Endothelial cell of umbilical vein (primary cell): ENCODE measurements at regions not wholly inside any gene's neighbourhood (a gene's known extent, or its start where the extent isn't known, plus 50 kb on each side); places are given as distances from the start of the nearest gene placed in this dataset.

Experiments used
- BruUV-seq: library from RNA; stranded (reverse); fragments of 400-500 nt; replicated peaks from 2 replicates; lab custom pipeline; 2021; lab: Mats Ljungman, UMichigan
- CTCF ChIA-PET: fragments of 300-600, 350-600 bp; sonication (Branson Sonifier 250); formaldehyde crosslinking; loops from one replicate; lab custom pipeline; 2021; ENCODE audit warnings: antibody characterized with exemption, inconsistent platforms; lab: Charles Lee
- POLR2A ChIA-PET: fragments of 300-600, 350-600 bp; sonication (Branson Sonifier 250); formaldehyde crosslinking; loops from one replicate; lab custom pipeline; 2021; ENCODE audit warnings: antibody characterized with exemption, inconsistent platforms; lab: Charles Lee
- DNase-seq: peaks from one replicate; pipeline ENCODE4 v3.0.0-alpha.2; 2011; ENCODE audit warnings: low read depth, low spot score
- FAIRE-seq: peaks from 2 replicates; lab custom pipeline; 2011; peaks lifted over from hg19 to GRCh38; lab: Jason Lieb, UNC
- H2AFZ ChIP-seq: 2 replicates; pipeline ENCODE4 v1.6.0; 2012; ENCODE audit warnings: low read depth, low read length, control low read depth, inconsistent platforms
- H3K27ac ChIP-seq: 2 replicates; pipeline ENCODE4 v1.5.1; 2011; ENCODE audit warnings: low read depth, mild to moderate bottlenecking, control low read depth, low read length, moderate library complexity; ENCODE audit not compliant: insufficient read depth
- H3K27me3 ChIP-seq, 2 experiments: 2 replicates each; pipeline versions ENCODE4 v1.6.0 to v1.6.1; 2011; ENCODE audit warnings: low read length in 2 of 2, mixed read lengths in 1 of 2; ENCODE audit not compliant: control insufficient read depth in 2 of 2, insufficient read depth in 2 of 2
- H3K36me3 ChIP-seq, 2 experiments: 2 replicates in 1 of 2; 3 replicates in 1 of 2; pipeline ENCODE4 v1.5.1; 2011; ENCODE audit warnings: low read length in 2 of 2, mild to moderate bottlenecking in 1 of 2, moderate library complexity in 1 of 2; ENCODE audit not compliant: control insufficient read depth in 2 of 2, insufficient read depth in 2 of 2; ENCODE audit errors: extremely low read depth in 1 of 2
- H3K4me1 ChIP-seq: 3 replicates; pipeline ENCODE4 v1.5.1; 2011; ENCODE audit warnings: mild to moderate bottlenecking, low read length; ENCODE audit not compliant: control insufficient read depth, insufficient read depth; ENCODE audit errors: extremely low read depth
- H3K4me2 ChIP-seq: 2 replicates; pipeline ENCODE4 v1.6.1; 2011; ENCODE audit warnings: low read length, control low read depth, mixed read lengths; ENCODE audit not compliant: insufficient read depth
- H3K4me3 ChIP-seq, 3 experiments: fragments of 200-600 bp in 1 of 3; sonication (generic), shearing (Covaris generic) in 1 of 3; replicated peaks in 1 of 3; 2 replicates each; pipeline ENCODE4 v1.5.1; 2011 to 2016; ENCODE audit warnings: control low read depth in 3 of 3, low read length in 3 of 3, mild to moderate bottlenecking in 2 of 3, inconsistent platforms in 1 of 3, low read depth in 1 of 3, moderate library complexity in 1 of 3; ENCODE audit not compliant: insufficient read depth in 1 of 3
- H3K79me2 ChIP-seq: 2 replicates; pipeline ENCODE4 v1.6.0; 2012; ENCODE audit warnings: low read length, inconsistent platforms; ENCODE audit not compliant: control insufficient read depth, insufficient read depth
- H3K9ac ChIP-seq: replicated peaks from 2 replicates; pipeline ENCODE3; 2011; ENCODE audit warnings: low read length, control low read depth; ENCODE audit not compliant: insufficient read depth; ENCODE audit errors: extremely low read depth
- H3K9me1 ChIP-seq: replicated peaks from 3 replicates; pipeline ENCODE4 v1.6.0; 2011; ENCODE audit warnings: mild to moderate bottlenecking, low read length; ENCODE audit not compliant: control insufficient read depth, insufficient read depth; ENCODE audit errors: extremely low read depth
- H3K9me3 ChIP-seq: replicated peaks from 2 replicates; pipeline ENCODE4 v1.5.1; 2012; ENCODE audit warnings: low read length, inconsistent platforms; ENCODE audit not compliant: control insufficient read depth, insufficient read depth
- H4K20me1 ChIP-seq: replicated peaks from 2 replicates; pipeline ENCODE3; 2011; ENCODE audit warnings: mild to moderate bottlenecking, low read length; ENCODE audit not compliant: control insufficient read depth, insufficient read depth; ENCODE audit errors: extremely low read depth
- CTCF ChIP-seq, 2 donors: IDR thresholded peaks; 1 replicate in 1 of 2; 2 replicates in 1 of 2; pipeline ENCODE4 v1.5.1; 2011; ENCODE audit warnings: low read length in 2 of 2, mild to moderate bottlenecking in 2 of 2, moderate library complexity in 2 of 2, control low read depth in 1 of 2, inconsistent platforms in 1 of 2, low read depth in 1 of 2; ENCODE audit not compliant: insufficient read depth in 1 of 2; ENCODE audit errors: extremely low read depth in 1 of 2
- EZH2 ChIP-seq: IDR thresholded peaks from 2 replicates; pipeline ENCODE4 v1.6.1; 2012; ENCODE audit warnings: borderline replicate concordance, low read depth, mild to moderate bottlenecking, moderate library complexity, low read length, inconsistent platforms; ENCODE audit not compliant: severe bottlenecking
- FOS ChIP-seq: IDR thresholded peaks from 2 replicates; pipeline ENCODE4 v1.6.1; 2011; ENCODE audit warnings: mild to moderate bottlenecking, low read length, moderate library complexity, borderline replicate concordance; ENCODE audit not compliant: insufficient read depth
- GATA2 ChIP-seq: IDR thresholded peaks from 2 replicates; pipeline ENCODE4 v1.7.0; 2011; ENCODE audit warnings: low read depth, mild to moderate bottlenecking, moderate library complexity, mixed read lengths, low read length; ENCODE audit not compliant: insufficient read length, insufficient read depth
- JUN ChIP-seq: IDR thresholded peaks from 2 replicates; pipeline ENCODE4 v1.6.1; 2011; ENCODE audit warnings: borderline replicate concordance, low read depth; ENCODE audit not compliant: insufficient read length, insufficient read depth
- MAX ChIP-seq: IDR thresholded peaks from 2 replicates; pipeline ENCODE4 v1.6.1; 2011; ENCODE audit not compliant: insufficient read depth, insufficient read length
- MYC ChIP-seq: IDR thresholded peaks from one replicate; pipeline ENCODE4 v1.6.1; 2011; ENCODE audit warnings: mild to moderate bottlenecking, low read depth, low read length
- POLR2A ChIP-seq: IDR thresholded peaks from 2 replicates; pipeline ENCODE4 v1.6.1; 2012; ENCODE audit warnings: low read depth, mild to moderate bottlenecking, control low read depth, low read length
- POLR2AphosphoS5 ChIP-seq: IDR thresholded peaks from 2 replicates; pipeline ENCODE4 v1.6.1; 2012; ENCODE audit warnings: low read depth, mild to moderate bottlenecking, control low read depth, low read length, moderate library complexity; ENCODE audit not compliant: insufficient read depth
- dilution Hi-C: fragments of 300-500 bp; cut with MboI; formaldehyde crosslinking; loops from one replicate; pipeline ENCODE4 v1.15.0; 2019; ENCODE audit warnings: low sequenced_read_pairs; ENCODE audit not compliant: extremely low pct_ligation_motif_present
- intact Hi-C: fragments of 100-400 bp; cut with micrococcal nuclease; formaldehyde crosslinking; loops from one replicate; pipeline ENCODE4 v1.10.0; 2022

- ChIA-PET CTCF (interaction anchor here (0.8 to 1.4 kb wide), 2 partner anchors 9 to 818 kb away, joined by 3 to 6 read pairs; no protein-coding TSS in a partner anchor), POLR2A (no interaction called here)
- no peaks in the 10 kb centered on the region for H3K9me1 ChIP-seq
- H3K9me3 ChIP-seq: no peaks in the 10 kb centered on the region
- DNase-seq (no peak), FAIRE-seq (no peak)
- no peaks in the 10 kb centered on the region for H3K4me1 ChIP-seq
- no peak overlapping the region for H3K27ac ChIP-seq
- no peaks in the 10 kb centered on the region for H3K79me2 ChIP-seq
- no peaks in the 10 kb centered on the region for H4K20me1 ChIP-seq
- no peak overlapping the region for H3K9ac ChIP-seq
- BruUV-seq: no TSS peak
- no peaks in the 10 kb centered on the region for H3K36me3 ChIP-seq
- dilution Hi-C loops: no loop called here
- no peak overlapping the region for H2AFZ ChIP-seq
- H3K27me3 ChIP-seq: no peaks in the 10 kb centered on the region
- intact Hi-C loops: no loop called here
- no peak overlapping the region for H3K4me2 ChIP-seq
- no peak overlapping the region for H3K4me3 ChIP-seq
- TF ChIP-seq JUN: no peak
- no peak for TF ChIP-seq POLR2AphosphoS5
- no peak for TF ChIP-seq POLR2A
- no peak for TF ChIP-seq MAX
- TF ChIP-seq FOS: no peak
- no peak for TF ChIP-seq CTCF (IDR thresholded peaks at IDR 0.05; ENCODE audit: extremely low read depth in 1 of 2, insufficient read depth in 1 of 2, low read depth in 1 of 2, low read length in 2 of 2)
- no peak for TF ChIP-seq EZH2
- TF ChIP-seq MYC: no peak
- no peak for TF ChIP-seq GATA2
These were observed 752.6 kb upstream of the ACVR2A start for GRCh38 chr2:147092266-147092665.
